AG04449 (cell line): ENCODE measurements at regions not wholly inside any gene's neighbourhood (a gene's known extent, or its start where the extent isn't known, plus 50 kb on each side); places are given as distances from the start of the nearest gene placed in this dataset.

Experiments
- CTCF ChIA-PET: fragments of 350-600 bp; formaldehyde crosslinking; extraction: SDS; loops from one replicate; lab custom pipeline; 2021; ENCODE audit warnings: antibody characterized with exemption; lab: Yijun Ruan, JAX
- POLR2A ChIA-PET: fragments of 400-600, 350-600 bp; formaldehyde crosslinking; extraction: SDS; loops from one replicate; lab custom pipeline; 2020; ENCODE audit warnings: antibody characterized with exemption, inconsistent platforms; lab: Yijun Ruan, JAX
- DNase-seq: peaks from one replicate; pipeline ENCODE4 v3.0.0-alpha.2; 2010; ENCODE audit warnings: low read depth, low spot score
- H3K4me3 ChIP-seq: 2 replicates; pipeline ENCODE4 v1.5.1; 2011; ENCODE audit warnings: low read depth, mild to moderate bottlenecking, control low read depth, low read length
- TF ChIP-seq, protein P1 (sequence below): IDR thresholded peaks from one replicate; pipeline ENCODE4 v1.5.1; 2011; ENCODE audit warnings: mild to moderate bottlenecking, moderate library complexity, low read length, control low read depth, inconsistent platforms; ENCODE audit not compliant: insufficient read depth; ENCODE audit errors: missing control alignments

DNA sequence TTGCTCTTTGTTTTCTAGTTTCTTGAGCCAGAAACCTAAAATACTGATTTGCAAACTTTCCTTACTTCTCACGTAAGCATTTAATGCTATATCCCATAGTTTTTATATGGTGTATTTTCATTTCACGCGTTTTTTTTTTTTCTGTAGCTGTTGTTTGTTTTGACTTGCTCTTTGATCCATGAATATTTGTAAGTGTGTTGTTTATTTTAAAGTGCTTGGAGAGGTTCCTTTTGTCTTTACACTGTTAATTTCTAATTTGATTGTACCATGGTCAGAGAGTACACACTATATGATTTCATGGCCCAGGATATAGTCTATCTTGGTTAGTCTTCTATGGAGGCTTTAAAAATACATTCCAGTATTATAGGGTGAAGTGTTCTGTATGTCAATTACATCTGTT, 84.8 kb upstream of the RNF217 start:
- TF ChIP-seq, protein P1, sequence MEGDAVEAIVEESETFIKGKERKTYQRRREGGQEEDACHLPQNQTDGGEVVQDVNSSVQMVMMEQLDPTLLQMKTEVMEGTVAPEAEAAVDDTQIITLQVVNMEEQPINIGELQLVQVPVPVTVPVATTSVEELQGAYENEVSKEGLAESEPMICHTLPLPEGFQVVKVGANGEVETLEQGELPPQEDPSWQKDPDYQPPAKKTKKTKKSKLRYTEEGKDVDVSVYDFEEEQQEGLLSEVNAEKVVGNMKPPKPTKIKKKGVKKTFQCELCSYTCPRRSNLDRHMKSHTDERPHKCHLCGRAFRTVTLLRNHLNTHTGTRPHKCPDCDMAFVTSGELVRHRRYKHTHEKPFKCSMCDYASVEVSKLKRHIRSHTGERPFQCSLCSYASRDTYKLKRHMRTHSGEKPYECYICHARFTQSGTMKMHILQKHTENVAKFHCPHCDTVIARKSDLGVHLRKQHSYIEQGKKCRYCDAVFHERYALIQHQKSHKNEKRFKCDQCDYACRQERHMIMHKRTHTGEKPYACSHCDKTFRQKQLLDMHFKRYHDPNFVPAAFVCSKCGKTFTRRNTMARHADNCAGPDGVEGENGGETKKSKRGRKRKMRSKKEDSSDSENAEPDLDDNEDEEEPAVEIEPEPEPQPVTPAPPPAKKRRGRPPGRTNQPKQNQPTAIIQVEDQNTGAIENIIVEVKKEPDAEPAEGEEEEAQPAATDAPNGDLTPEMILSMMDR = no peak
- POLR2A ChIA-PET = no interaction called here
- no peak overlapping the region for H3K4me3 ChIP-seq
- CTCF ChIA-PET = interaction anchor here (1.0 to 4.5 kb wide), 2 partner anchors 236 to 237 kb away, joined by 8 to 27 read pairs; no protein-coding TSS in a partner anchor
- DNase-seq = no peak

DNA sequence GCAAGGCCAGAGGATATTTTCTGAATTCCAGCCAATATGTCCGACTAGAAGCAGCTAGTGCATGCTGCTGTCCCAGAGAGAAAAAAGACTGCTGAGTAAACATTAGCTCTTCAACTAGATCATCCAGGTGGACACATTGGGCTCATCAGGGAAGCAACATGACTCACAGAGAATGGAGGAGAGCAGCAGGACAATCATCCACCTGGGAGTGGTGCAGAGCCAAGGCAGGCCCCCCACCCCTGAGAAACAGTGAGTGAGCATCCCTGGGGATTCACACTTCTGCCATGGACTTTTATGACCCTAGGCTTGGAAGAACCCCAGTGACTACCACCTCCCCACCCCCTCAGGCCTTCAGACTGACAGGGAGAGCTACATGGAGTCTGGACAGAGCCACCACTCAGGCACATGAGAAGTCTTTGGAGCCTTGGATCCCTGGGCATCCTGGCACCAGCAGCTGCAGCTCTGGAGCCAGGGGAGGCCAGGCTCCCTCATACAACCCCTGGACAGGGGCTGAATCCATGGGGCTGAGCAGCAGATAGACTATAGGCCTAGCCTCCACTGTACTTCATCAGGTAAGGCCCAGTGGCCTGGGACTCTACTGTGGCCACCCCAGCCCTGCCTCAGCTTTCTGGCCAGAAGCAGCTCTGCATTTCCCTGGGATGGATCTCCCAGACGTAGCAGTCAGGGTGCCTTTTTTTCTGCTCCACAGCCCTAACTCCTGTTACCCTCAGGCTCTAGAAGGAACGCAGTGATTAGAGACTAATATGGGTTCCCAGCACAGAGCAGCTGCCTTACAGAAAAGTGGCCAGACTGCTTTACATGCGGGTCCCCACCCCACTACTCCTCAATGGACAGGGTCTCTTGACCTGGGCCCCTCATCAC, 82.9 kb upstream of the RNF217 start:
- TF ChIP-seq, protein P1 = no peak
- no peak for DNase-seq
- CTCF ChIA-PET = interaction anchor here (1.0 to 4.5 kb wide), 3 partner anchors 8 to 234 kb away, joined by 3 to 27 read pairs (median 20); no protein-coding TSS in a partner anchor
- no peak overlapping the region for H3K4me3 ChIP-seq
- POLR2A ChIA-PET = no interaction called here

DNA sequence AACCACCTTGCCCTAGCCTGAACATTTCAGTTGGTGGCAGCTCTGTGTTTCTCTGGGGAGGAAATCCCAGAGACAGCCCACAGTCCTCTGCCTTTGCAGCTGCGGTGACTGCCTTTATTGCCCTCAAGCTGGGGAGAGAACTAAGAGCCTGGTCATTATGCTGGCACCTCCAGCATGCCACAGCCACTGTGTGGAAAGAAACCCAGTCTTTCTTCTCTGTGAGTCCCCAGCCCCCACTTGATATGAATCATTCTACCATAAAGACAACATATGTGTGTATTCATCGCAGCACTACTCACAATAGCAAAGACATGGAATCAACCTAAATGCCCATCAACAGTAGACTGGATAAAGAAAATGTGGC, 82.3 kb upstream of the RNF217 start:
- TF ChIP-seq, protein P1 = no peak
- ChIA-PET CTCF (interaction anchor here (1.3 to 4.5 kb wide), 3 partner anchors 9 to 234 kb away, joined by 5 to 27 read pairs (median 20); no protein-coding TSS in a partner anchor), POLR2A (no interaction called here)

DNA sequence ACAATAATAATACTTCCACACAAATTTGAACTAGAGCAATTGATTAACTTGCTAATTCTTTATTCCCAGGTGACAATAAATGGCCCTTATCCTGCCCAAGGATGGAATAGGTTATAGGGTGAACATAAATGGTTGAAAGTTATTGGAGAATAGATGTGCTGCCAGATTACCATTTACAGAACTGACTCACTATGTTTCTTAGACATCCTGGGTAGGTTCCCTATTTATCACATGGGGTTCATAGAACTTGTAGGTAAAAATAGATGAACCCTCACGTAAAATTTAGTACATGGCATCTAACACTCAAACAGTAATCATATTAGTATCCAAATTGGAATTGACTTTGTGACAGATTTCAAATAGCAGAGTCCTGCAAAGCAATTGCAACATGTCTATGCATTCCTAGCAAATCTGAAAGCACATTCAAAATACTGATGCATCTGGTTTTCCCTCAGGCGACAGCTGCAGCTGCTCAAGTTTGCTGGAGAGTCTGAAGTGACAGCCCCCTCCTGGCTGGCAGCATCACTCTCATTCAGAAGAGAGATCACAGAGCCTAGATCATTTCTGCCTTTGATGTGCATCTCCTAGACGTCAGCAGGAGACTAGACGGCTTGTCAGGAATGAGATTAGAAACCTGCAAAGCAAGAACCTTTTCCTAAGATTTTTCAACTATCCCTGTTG, 80.2 kb upstream of the RNF217 start:
- DNase-seq = no peak
- ChIA-PET POLR2A (no interaction called here), CTCF (interaction anchor here (1.0 to 4.5 kb wide), 3 partner anchors 11 to 272 kb away, joined by 3 to 27 read pairs (median 20); partner anchors contain the start of gene TPD52L1)
- no peak overlapping the region for H3K4me3 ChIP-seq
- TF ChIP-seq, protein P1 = no peak

More for the DNA sequence above, 82.3 kb upstream of the RNF217 start:
- no peak overlapping the region for H3K4me3 ChIP-seq
- DNase-seq = no peak

DNA sequence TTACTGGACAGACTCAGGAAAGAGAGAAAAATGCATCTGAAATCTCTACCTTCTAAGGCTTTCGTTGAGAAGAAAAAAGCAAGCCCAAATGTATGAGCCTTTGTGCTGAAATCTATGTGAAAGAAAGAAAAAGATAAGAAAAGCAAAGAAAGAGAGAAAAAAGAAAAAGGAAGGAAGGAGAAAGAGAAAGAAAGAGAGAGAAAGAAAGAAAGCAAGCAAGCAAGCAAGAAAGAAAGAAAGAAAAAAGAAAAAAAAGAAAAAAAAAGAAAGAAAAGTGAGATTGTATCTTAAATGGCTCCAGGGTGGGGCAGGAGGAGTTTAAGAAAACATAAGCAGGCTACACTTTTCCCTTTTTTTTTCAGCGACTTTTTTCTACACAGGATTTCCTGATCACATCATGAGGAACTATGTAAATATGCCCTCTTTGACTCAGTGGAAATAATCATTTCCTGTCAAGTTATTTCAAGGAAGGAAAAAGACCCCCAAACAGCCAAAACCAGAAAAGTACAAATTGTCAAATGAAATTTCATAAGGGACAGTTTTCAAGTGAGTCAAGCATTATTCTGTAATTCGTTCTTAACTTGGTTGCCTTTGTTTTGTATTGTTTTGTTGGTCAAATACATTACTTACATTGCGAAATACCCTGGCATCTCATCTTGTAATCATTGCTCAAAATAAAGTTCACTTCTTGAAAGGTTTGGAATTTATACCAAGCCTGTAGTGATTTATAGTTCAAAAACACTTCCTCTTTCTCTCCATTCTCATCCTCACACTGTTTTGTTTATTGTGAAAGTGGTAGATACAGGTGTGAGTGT, 79.5 kb upstream of the RNF217 start:
- no peak overlapping the region for H3K4me3 ChIP-seq
- ChIA-PET POLR2A (no interaction called here), CTCF (no interaction called here)
- no peak for DNase-seq
- TF ChIP-seq, protein P1 = no peak
